HPDE6-E6E7 (cell line): ENCODE measurements at regions not wholly inside any gene's neighbourhood (a gene's known extent, or its start where the extent isn't known, plus 50 kb on each side); places are given as distances from the start of the nearest gene placed in this dataset.
"Not testable (repeated sequence)": the region's sequence is repeated elsewhere in the genome, so short reads cannot be mapped to it uniquely, and the experiment has no call there.

Source experiments
- DNase-seq: peaks from one replicate; pipeline ENCODE4 v3.0.0; 2011; ENCODE audit warnings: missing footprints; ENCODE audit errors: extremely low spot score

GRCh38 chr2:194553980-194554379, 1103.0 kb upstream of the SLC39A10 start:
- DNase-seq, result no peak

- DNase-seq, result no peak
Measured at GRCh38 chr2:194550702-194551101, 1106.3 kb upstream of the SLC39A10 start.

GRCh38 chr2:194549387-194549786, 1107.6 kb upstream of the SLC39A10 start:
- no peak for DNase-seq

GRCh38 chr2:194545978-194546377, 1111.0 kb upstream of the SLC39A10 start:
- no peak for DNase-seq

GRCh38 chr2:194539425-194539824, 1117.6 kb upstream of the SLC39A10 start:
- DNase-seq, result no peak

GRCh38 chr2:194526121-194526520, 1130.9 kb upstream of the SLC39A10 start:
- DNase-seq, result no peak

GRCh38 chr2:194514281-194514680, 1142.7 kb upstream of the SLC39A10 start:
- DNase-seq, result no peak

GRCh38 chr2:194511070-194511469, 1146.0 kb upstream of the SLC39A10 start:
- not testable (repeated sequence) for DNase-seq

GRCh38 chr2:194504876-194505275, 1152.2 kb upstream of the SLC39A10 start:
- not testable (repeated sequence) for DNase-seq

- DNase-seq, result no peak
Measured at GRCh38 chr2:194495046-194495445, 1162.0 kb upstream of the SLC39A10 start.

- DNase-seq, result no peak
Measured at GRCh38 chr2:194494401-194494800, 1162.6 kb upstream of the SLC39A10 start.

- DNase-seq, result no peak
Measured at GRCh38 chr2:194491409-194492115, 1165.5 kb upstream of the SLC39A10 start.

GRCh38 chr2:194486326-194486725, 1170.7 kb upstream of the SLC39A10 start:
- no peak for DNase-seq

GRCh38 chr2:194483041-194483440, 1174.0 kb upstream of the SLC39A10 start:
- no peak for DNase-seq

GRCh38 chr2:194465641-194466040, 1191.4 kb upstream of the SLC39A10 start:
- no peak for DNase-seq

- DNase-seq, result no peak
Measured at GRCh38 chr2:194464964-194465638, 1191.9 kb upstream of the SLC39A10 start.

GRCh38 chr2:194462883-194463282, 1194.1 kb upstream of the SLC39A10 start:
- not testable (repeated sequence) for DNase-seq

- no peak for DNase-seq
Measured at GRCh38 chr2:194455358-194455757, 1201.7 kb upstream of the SLC39A10 start.

GRCh38 chr2:194452504-194452903, 1204.5 kb upstream of the SLC39A10 start:
- no peak for DNase-seq

- DNase-seq, result no peak
Measured at GRCh38 chr2:194445226-194445625, 1211.8 kb upstream of the SLC39A10 start.

GRCh38 chr2:194443926-194444325, 1213.1 kb upstream of the SLC39A10 start:
- peak; percentile 10 for DNase-seq

GRCh38 chr2:194424683-194425209, 1232.3 kb upstream of the SLC39A10 start:
- no peak for DNase-seq

- no peak for DNase-seq
Measured at GRCh38 chr2:194411221-194411620, 1245.8 kb upstream of the SLC39A10 start.
